Hepatocyte (in vitro differentiated cells): ENCODE measurements at regions not wholly inside any gene's neighbourhood (a gene's known extent, or its start where the extent isn't known, plus 50 kb on each side); places are given as distances from the start of the nearest gene placed in this dataset.

Experiments used
- DNase-seq: peaks from one replicate; pipeline ENCODE4 v3.0.0-alpha.2; 2016; ENCODE audit warnings: low spot score
- H2AFZ ChIP-seq: fragments of 200-600 bp; sonication (generic); 2 replicates; pipeline ENCODE4 v1.6.0; 2016; ENCODE audit warnings: antibody characterized with exemption, mild to moderate bottlenecking
- H3K27ac ChIP-seq: fragments of 200-600 bp; sonication (generic); 2 replicates; pipeline ENCODE4 v1.5.1; 2016; ENCODE audit warnings: mild to moderate bottlenecking
- H3K27me3 ChIP-seq: fragments of 200-600 bp; sonication (generic); 2 replicates; pipeline ENCODE4 v1.6.1; 2016
- H3K36me3 ChIP-seq: fragments of 200-600 bp; sonication (generic); replicated peaks from 2 replicates; pipeline ENCODE4 v1.5.1; 2016; ENCODE audit warnings: low read depth; ENCODE audit not compliant: insufficient read depth
- H3K4me1 ChIP-seq: fragments of 200-600 bp; sonication (generic); 2 replicates; pipeline ENCODE4 v1.5.1; 2016; ENCODE audit warnings: mild to moderate bottlenecking, moderate library complexity; ENCODE audit not compliant: insufficient read depth
- H3K4me2 ChIP-seq: fragments of 200-600 bp; sonication (generic); 2 replicates; pipeline ENCODE4 v1.6.0; 2016
- H3K4me3 ChIP-seq: fragments of 200-600 bp; sonication (generic); 2 replicates; pipeline ENCODE4 v1.5.1; 2016; ENCODE audit warnings: mild to moderate bottlenecking
- H3K79me2 ChIP-seq: fragments of 200-600 bp; sonication (generic); 2 replicates; pipeline ENCODE4 v1.6.0; 2017; ENCODE audit warnings: mild to moderate bottlenecking
- H3K9me2 ChIP-seq: fragments of 200-600 bp; sonication (generic); replicated peaks from 2 replicates; pipeline ENCODE4 v1.6.0; 2017; ENCODE audit warnings: mild to moderate bottlenecking; ENCODE audit not compliant: insufficient read depth
- H3K9me3 ChIP-seq: fragments of 200-600 bp; sonication (generic); 2 replicates; pipeline ENCODE4 v1.5.1; 2016; ENCODE audit warnings: low read depth, mild to moderate bottlenecking
- H4K20me1 ChIP-seq: fragments of 200-600 bp; sonication (generic); 2 replicates; pipeline ENCODE4 v1.6.0; 2016; ENCODE audit warnings: mild to moderate bottlenecking; ENCODE audit not compliant: insufficient read depth, poor library complexity, severe bottlenecking
- CTCF ChIP-seq: fragments of 200-600 bp; sonication (generic); IDR thresholded peaks from 2 replicates; pipeline ENCODE4 v1.5.1; 2016; ENCODE audit warnings: antibody characterized with exemption, mild to moderate bottlenecking; ENCODE audit not compliant: poor library complexity
- EZH2 ChIP-seq: fragments of 200-600 bp; sonication (generic); IDR thresholded peaks from 2 replicates; pipeline ENCODE4 v1.6.1; 2016; ENCODE audit warnings: antibody characterized with exemption, mild to moderate bottlenecking, borderline replicate concordance
- EZH2phosphoT487 ChIP-seq: fragments of 200-600 bp; sonication (generic); IDR thresholded peaks from one replicate; pipeline ENCODE4 v1.6.1; 2018; ENCODE audit warnings: antibody characterized with exemption, mild to moderate bottlenecking, low read depth, moderate library complexity; ENCODE audit not compliant: unreplicated experiment, severe bottlenecking
- WGBS: methylation state at CpG from one replicate; pipeline ENCODE4 v1.1.6; 2016; ENCODE audit warnings: low lambda C conversion rate; ENCODE audit errors: missing lambda C conversion rate; 5-methylcytosine and 5-hydroxymethylcytosine counted together

- H4K20me1 ChIP-seq = no peaks in the 10 kb centered on the region
- H3K9me3 ChIP-seq = no peaks in the 10 kb centered on the region
- WGBS = 75% methylated on average over 2 of the region's 2 CpGs
- no peak overlapping the region for H2AFZ ChIP-seq
- H3K27ac ChIP-seq = no peak overlapping the region
- no peak for TF ChIP-seq EZH2phosphoT487
- peaks cover 8% of the 10 kb centered on the region for H3K4me1 ChIP-seq
- no peaks in the 10 kb centered on the region for H3K36me3 ChIP-seq
- H3K27me3 ChIP-seq = no peaks in the 10 kb centered on the region
- H3K4me2 ChIP-seq = no peak overlapping the region
- H3K9me2 ChIP-seq = no peaks in the 10 kb centered on the region
- H3K79me2 ChIP-seq = no peaks in the 10 kb centered on the region
- no peak overlapping the region for H3K4me3 ChIP-seq
- no peak for DNase-seq
Observed at GRCh38 chr14:30006695-30007094, 79.0 kb upstream of the PRKD1 start.

GRCh38 chr14:30015489-30015888 is 87.8 kb upstream of the PRKD1 start:
- no peaks in the 10 kb centered on the region for H3K9me3 ChIP-seq
- no peaks in the 10 kb centered on the region for H3K79me2 ChIP-seq
- no peak overlapping the region for H3K4me2 ChIP-seq
- H3K9me2 ChIP-seq = no peaks in the 10 kb centered on the region
- no peak for TF ChIP-seq EZH2phosphoT487
- no peak for TF ChIP-seq CTCF
- no peak for TF ChIP-seq EZH2
- no peak for DNase-seq
- no peaks in the 10 kb centered on the region for H3K36me3 ChIP-seq
- no peaks in the 10 kb centered on the region for H3K4me1 ChIP-seq
- WGBS = 96% methylated on average over 2 of the region's 2 CpGs
- H4K20me1 ChIP-seq = no peaks in the 10 kb centered on the region
- H3K4me3 ChIP-seq = no peak overlapping the region
- no peak overlapping the region for H3K27ac ChIP-seq
- no peak overlapping the region for H2AFZ ChIP-seq
- no peaks in the 10 kb centered on the region for H3K27me3 ChIP-seq

GRCh38 chr14:30016002-30016401 is 88.4 kb upstream of the PRKD1 start:
- Histone ChIP-seq H3K79me2 (no peaks in the 10 kb centered on the region), H3K27ac (no peak overlapping the region), H2AFZ (no peak overlapping the region), H3K4me2 (no peak overlapping the region), H3K4me3 (no peak overlapping the region), H3K9me2 (no peaks in the 10 kb centered on the region), H3K36me3 (no peaks in the 10 kb centered on the region), H3K4me1 (no peaks in the 10 kb centered on the region), H3K27me3 (no peaks in the 10 kb centered on the region), H4K20me1 (no peaks in the 10 kb centered on the region), H3K9me3 (no peaks in the 10 kb centered on the region)
- TF ChIP-seq EZH2phosphoT487 (no peak), CTCF (no peak), EZH2 (no peak)
- DNase-seq = no peak
- 89% methylated on average over 1 of the region's 1 CpG for WGBS

- 86% methylated on average over 2 of the region's 2 CpGs for WGBS
- TF ChIP-seq EZH2 (no peak), CTCF (no peak)
- Histone ChIP-seq H3K27ac (no peak overlapping the region), H3K4me1 (no peaks in the 10 kb centered on the region), H3K79me2 (no peaks in the 10 kb centered on the region), H3K27me3 (no peaks in the 10 kb centered on the region), H4K20me1 (no peaks in the 10 kb centered on the region), H3K9me3 (no peaks in the 10 kb centered on the region), H3K4me3 (no peak overlapping the region), H3K4me2 (no peak overlapping the region), H3K9me2 (no peaks in the 10 kb centered on the region), H2AFZ (no peak overlapping the region), H3K36me3 (no peaks in the 10 kb centered on the region)
- no peak for DNase-seq
Observed at GRCh38 chr14:30017370-30017993, 89.8 kb upstream of the PRKD1 start.
